HK-2 (cell line): ENCODE measurements at regions not wholly inside any gene's neighbourhood (a gene's known extent, or its start where the extent isn't known, plus 50 kb on each side); places are given as distances from the start of the nearest gene placed in this dataset.

ENCODE experiments used
- DNase-seq: peaks from one replicate; pipeline ENCODE4 v3.0.0-alpha.2; 2018; ENCODE audit not compliant: unreplicated experiment

- no peak for DNase-seq
These were observed 100.5 kb upstream of the STXBP6 start for GRCh38 chr14:25150401-25150800.

DNA sequence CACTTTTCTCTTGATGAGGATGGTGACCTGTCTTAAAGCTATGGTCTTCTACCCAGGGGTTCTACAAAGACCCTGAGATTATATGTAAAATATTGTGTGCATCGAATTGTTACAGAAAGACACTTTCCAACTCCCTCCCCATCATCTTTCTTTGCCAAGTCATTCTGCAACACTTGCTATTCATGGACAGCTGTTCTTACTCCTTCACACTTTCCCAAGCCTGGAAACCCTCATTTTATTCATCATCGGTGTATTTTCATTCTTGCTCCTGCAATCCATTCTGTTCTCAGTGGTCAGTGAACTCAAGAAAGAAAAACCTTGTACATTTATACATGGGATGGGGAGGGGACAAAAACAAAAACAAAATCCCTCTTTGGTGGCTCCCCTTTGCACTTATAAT is 90.5 kb upstream of the STXBP6 start:
- DNase-seq: no peak

DNA sequence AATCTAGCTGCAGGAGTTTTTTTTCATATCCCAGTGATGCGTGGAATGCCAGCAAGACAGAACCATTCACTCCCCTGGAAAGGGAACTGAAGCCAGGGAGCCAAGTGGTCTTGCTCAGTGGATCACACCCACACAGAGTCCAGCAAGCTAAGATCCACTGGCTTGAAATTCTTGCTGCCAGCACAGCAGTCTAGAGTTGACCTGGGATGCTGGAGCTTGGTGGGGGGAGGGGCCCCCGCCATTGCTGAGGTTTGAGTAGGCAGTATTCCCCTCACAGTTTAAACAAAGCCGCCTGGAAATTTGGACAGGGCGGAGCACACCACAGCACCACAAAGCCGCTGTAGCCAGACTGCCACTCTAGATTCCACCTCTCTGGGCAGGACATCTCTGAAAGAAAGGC is 86.9 kb upstream of the STXBP6 start:
- no peak for DNase-seq

DNA sequence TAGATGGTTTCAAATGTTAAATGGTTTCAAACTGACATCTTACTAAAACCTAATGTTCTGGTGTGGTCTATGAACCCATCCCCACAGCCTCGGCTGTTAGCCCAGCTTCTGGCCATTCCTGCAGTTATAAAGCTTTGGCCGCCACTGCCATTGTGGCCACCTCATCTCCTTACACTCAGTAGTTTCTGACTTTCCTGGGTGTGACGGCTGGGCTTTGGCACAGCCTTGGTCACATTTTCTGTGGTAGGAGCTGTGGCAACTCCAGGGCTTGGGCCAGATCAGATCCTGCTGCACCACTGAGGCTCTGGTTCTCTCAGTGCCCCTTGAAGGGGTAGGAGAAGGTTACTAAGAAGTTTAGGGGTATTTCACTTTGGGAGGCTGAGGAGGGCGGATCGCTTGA is 84.2 kb upstream of the STXBP6 start:
- DNase-seq: no peak

DNA sequence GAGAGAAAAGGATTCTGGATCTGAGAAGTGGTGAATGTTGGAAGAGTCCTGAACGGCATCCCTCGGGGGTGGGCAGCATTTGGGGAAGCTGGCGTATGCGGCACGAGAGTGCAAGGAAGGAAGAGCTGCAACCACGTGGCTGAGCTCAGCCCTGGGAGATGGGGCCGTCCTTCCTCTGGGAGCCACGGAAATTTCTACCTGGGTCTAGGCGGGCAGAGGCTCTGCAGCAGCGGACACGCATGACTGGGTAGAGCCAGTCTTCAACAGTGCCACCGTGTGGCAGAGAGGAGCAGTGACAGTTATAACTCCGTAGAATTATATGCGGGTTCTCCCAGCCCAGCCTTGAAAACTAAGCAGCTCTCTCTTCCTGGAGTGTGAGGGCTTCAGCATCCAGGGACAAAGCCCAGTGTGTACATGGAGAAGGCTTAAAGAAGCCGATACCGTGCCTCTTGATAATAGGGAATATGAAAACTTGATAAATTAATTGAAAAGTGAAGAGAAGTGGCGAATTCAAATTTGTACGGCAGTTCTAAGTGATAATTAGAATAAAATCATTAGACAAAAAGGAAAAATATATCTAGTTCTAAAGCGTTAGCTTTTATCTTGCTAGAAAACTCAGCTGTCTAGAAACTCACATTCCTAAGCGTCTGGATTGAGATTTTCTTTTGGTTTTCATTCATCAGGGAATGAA is 82.9 kb upstream of the STXBP6 start:
- peak; percentile 63 for DNase-seq

DNA sequence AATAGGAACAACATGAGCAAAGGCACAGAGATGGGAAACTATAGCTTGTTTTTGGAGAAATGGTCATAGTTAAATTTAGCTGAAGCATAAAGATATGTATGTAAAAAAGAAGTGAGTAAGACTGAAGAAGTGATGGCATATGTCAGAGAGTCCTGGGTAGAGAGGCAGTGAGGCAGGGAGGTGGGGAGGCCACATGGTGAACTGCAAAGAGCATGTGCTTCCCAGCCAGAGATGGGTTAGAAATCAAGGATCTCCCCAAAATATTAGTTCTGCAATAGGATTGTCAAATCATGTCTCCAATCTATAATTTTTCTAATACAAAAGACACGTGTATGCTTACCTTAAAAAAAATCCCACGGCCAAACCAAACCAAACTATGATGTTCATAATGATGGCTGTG is 82.1 kb upstream of the STXBP6 start:
- no peak for DNase-seq

DNA sequence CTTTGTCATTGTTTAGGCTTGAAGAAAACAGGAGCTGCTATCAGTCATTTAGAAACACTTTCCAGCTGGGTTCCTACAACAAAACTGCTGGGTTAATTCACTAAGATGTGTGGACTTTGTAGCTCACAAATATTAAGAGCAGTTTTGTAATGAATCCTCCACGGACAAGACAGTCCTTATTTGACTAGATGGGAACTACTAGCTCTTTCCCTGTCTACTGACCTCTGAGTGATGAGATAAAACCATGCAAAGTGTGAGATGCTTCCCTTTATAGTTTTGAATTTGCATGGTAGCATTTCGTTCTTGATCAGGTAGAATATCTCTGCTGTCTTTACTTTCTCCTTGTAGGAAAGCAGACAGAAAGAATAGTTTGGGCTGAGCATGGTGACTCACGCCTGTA is 72.9 kb upstream of the STXBP6 start:
- no peak for DNase-seq

DNA sequence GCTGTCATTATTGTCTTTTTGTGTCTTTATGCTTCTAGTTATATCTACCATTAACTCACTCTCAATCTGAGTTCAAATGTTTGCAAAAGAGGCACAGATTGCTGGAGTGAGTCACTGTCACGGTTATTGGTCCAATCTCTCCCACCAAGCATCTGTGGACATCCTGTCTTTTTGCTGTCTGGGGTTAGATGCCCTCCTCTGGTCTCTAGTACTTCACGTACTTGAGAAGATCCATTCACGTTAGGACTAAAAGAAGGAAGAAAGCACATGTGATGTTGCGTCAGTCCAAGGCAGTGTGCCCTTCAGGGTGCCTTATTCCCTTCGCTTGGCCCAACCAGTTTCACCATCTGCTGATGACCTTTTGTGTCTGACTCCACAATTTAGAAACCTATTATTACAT is 72.3 kb upstream of the STXBP6 start:
- DNase-seq: no peak

DNA sequence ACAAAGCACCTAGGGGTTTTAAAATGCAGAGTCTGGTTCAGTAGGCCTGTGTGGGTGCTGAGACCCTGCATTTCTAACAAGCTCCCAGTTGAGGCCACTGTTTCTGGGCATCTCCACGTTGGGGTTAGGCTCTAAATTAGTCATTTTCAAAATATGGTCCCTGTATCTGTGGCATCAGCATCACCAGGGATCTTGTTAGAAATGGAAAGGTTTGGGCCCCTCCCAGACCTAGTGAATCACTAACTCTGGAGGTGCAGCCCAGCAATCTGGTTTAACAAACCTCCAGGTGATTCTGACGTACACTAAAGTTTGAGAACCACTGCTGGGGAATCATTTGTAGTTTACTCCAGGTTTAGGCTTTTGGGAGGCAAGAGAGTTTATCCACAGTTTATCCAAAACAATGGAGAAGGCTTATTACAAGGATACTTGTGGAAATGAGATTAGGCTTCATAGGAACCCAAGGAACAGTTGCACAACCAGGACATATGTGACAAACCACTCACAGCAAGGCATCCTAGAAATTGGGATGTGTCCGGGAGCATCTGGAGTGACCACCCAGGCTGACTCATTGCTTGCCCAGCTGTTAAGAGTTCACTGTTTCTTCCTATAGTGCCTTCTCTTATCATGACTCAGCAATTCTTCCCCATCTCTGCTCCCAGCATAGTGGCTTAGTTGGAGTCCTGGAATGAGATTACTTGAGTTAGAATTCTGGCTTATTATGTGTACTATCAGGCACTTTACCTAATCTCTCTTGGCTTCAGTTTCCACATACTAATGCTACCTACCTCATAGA is 71.6 kb upstream of the STXBP6 start:
- DNase-seq: no peak

GRCh38 chr14:25120261-25120660 is 70.3 kb upstream of the STXBP6 start:
- no peak for DNase-seq

- DNase-seq: no peak
These were observed 68.7 kb upstream of the STXBP6 start for GRCh38 chr14:25118671-25119070.

DNA sequence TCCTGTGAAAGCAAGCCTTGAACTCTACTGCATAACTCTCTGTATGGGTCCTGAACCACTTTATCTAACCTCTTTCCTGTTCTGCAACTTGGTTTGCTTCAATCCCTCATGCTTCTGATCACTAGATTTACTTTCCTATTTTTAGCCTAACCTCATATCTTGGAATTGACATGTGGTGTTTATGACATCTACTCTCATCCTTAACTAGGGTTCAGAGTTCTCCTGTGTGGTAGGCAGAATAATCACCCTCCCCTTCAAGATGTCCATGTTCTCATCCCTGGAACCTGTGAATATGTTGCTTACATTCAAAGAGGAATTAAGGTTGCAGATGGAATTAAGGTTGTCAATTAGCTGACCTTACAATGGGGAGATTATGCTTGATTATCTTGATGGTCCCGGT is 67.4 kb upstream of the STXBP6 start:
- DNase-seq: no peak

- no peak for DNase-seq
These were observed 66.7 kb upstream of the STXBP6 start for GRCh38 chr14:25116607-25117006.

DNA sequence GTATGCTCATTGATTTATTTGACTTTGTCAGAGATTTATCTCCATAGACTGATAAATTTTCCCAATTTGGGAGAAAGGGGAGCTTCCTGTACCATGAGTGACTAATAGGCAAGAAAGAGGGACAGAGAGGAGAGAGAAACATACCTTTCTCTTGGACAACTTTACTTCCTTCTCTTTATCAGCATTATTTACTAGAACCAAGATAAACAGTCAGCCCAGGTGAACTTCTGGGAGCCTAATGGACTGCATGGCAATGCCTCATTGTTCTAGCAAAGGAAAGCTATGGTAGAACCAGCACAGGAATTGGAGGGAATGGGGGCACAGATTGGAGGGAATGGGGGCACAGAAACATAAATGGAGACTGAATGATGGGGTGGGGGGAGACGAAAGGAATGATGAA is 63.4 kb upstream of the STXBP6 start:
- no peak for DNase-seq

DNA sequence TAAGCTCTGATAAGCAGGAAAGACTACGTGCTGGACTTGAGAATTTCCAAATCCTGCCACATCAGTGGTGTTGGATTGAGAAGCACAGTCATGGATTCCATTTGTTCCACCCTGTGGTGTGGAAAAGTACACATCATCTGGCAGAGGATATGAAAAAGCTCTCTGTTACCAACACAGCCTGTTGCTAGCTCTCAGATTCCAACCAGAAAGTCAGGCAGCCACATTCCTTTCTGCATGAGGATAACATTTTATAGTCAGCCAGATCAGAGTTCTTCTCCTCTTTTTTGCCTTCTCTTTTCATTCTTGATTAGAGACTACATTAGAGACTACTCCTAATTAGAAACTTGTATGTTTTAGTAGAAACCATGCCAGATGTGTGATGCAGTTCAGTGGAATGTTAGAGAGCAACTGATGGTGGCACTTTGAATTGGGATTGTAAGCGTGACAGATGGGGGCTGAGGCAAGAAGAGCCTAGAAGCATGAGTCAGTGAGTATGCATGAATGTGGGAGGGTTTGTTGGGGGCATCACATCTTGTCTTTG is 61.2 kb upstream of the STXBP6 start:
- DNase-seq: no peak

DNA sequence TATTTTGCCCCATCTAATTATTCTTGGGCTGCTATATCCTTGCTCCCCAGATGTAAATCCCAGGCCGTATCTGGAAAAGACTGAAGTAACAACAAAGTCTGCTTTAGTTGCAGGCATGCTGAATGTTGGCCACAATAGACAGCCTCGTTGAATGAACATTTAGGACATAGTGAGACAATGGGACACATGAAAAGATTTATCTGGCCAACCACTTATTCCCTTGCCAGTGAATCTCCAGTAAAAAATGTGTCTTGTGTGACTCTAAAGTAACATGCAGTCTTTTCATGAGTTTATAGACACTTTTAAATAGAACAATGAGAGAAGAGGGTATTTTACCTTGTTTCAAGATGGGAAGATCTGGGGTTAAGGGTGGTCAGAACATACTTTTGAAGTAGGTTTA is 60.2 kb upstream of the STXBP6 start:
- DNase-seq: no peak

DNA sequence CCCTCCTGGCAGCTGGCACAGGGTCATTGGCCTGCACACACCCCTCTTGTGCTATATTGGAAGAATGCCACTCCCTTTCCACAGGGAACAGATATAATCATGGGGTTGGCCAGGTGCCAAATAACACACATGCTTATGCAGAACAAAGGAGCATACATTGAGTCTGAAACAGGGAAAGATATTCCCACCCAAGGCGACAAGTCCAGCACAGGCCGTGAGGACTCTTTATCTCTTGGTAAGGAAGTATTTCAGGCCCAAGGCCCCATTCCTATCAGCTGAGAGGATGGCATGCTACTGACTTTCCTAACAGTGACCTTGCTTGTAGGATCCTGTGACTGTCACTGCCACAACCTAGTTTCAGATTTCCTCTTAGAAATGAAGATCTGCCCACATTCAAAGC is 59.0 kb upstream of the STXBP6 start:
- no peak for DNase-seq

DNA sequence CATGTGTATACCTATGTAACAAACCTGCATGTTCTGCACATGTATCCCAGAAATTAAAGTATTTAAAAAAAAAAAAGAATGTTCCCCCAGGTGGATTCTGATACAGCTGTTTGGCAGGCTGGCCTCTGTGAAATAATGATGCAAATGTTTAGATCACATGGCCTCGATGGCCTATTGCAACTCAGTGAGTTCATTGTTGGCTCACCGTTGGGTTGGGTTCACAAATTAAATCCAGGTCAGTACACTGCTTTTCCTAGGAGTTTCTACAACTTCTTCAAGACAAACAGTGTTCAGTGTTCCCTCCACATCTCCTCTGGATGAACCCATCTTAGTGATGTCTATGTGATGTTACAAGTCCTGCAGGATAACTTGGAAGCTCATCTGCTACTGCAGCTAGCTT is 58.3 kb upstream of the STXBP6 start:
- DNase-seq: no peak

DNA sequence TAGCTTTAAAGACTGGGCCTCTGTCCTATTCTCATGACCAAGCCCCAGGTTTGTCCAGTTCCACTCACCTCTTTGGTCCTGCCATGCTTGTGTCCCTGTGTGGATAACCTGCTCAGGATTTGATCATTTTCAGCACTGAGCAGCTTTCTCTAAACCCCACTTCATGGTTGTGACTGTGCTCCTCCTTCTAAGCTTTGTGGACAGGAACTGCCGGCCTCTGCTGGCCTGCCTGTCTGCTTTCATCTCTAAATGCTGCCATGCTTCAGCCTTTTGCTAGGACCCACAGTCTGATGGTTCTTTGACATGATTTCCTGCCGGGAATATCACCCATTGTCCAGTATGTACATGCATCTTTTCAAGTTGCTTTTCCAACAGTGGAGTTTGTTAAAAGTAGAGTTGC is 53.9 kb upstream of the STXBP6 start:
- no peak for DNase-seq

- no peak for DNase-seq
These were observed 53.3 kb upstream of the STXBP6 start for GRCh38 chr14:25103271-25103670.

GRCh38 chr14:25102788-25103187 is 52.8 kb upstream of the STXBP6 start:
- no peak for DNase-seq

DNA sequence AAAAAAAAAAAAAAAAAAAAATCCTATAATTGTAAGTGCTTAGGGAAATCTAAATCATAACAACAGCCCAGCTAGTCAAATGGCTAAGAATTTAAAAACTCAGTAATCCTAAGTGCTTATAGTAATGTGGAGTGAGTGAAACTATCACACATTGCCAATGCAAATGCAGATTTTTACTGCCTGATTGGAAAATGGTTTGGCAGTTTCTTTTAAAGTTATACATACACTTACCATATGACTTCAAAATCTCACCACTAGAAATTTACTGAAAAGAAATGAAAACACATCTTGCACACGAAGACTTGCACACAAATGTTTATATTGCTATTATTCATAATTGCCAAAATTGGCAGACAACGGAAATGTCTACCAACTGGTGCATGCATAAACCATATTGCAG is 51.3 kb upstream of the STXBP6 start:
- DNase-seq: no peak
